NCI-H345 treated with DMSO at 0.1 percent for 48 hours (cell line): ENCODE measurements at regions not wholly inside any gene's neighbourhood (a gene's known extent, or its start where the extent isn't known, plus 50 kb on each side); places are given as distances from the start of the nearest gene placed in this dataset.
"Not testable (repeated sequence)": the region's sequence is repeated elsewhere in the genome, so short reads cannot be mapped to it uniquely, and the experiment has no call there.

Source experiments
- DNase-seq: peaks from one replicate; lab custom pipeline; 2025; ENCODE audit not compliant: unreplicated experiment; lab: John Stamatoyannopoulos, UW

- DNase-seq, result no peak
Measured at GRCh38 chr13:21910546-21910945, 239.7 kb downstream of the FGF9 start.

GRCh38 chr13:21911646-21912298 is 240.9 kb downstream of the FGF9 start:
- DNase-seq, result no peak

- no peak for DNase-seq
Measured at GRCh38 chr13:21913010-21913409, 242.1 kb downstream of the FGF9 start.

DNA sequence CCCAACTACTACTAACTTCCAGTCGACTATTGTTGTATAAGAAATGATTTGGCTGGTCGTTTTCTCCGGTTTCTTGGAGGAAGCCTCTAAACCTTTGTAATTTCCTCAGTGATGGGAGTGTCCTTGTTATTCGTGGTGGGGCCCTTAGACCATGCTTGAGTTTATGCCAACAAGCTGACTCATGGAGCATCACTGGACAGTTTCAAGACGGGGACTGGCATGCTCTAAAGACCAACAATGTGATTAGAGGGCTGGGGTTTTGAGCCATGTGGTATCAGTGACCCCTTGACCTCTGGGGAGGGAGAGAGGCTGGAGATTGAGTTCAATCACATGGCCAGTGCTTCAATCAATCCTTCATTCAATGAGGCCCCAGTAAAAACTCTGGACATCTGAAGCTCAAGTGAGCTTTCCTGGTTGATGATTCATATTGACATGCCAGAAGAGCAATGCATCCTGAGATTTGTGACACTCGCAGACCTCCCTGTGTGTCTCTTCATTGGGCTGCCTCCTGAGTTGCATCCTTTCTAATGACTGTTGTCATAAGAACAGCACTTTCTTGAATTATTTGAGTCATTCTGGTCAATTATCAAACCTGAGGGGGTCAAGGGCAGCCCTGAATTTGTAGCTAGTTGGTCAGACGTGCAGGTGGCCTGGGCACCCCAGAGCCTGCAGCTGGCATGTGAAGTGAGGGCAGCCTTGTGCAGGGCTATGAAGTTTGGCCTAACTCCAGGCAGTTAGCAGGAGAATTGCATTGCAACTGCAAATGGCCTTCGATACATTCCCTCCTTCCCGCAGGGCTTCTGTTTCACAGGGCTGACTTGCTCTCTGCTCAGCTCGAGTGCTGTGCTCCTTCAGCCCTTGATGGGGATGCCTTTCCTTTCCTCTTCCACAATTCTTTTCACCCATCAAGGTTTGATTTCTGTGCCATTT is 246.5 kb downstream of the FGF9 start:
- DNase-seq, result no peak

DNA sequence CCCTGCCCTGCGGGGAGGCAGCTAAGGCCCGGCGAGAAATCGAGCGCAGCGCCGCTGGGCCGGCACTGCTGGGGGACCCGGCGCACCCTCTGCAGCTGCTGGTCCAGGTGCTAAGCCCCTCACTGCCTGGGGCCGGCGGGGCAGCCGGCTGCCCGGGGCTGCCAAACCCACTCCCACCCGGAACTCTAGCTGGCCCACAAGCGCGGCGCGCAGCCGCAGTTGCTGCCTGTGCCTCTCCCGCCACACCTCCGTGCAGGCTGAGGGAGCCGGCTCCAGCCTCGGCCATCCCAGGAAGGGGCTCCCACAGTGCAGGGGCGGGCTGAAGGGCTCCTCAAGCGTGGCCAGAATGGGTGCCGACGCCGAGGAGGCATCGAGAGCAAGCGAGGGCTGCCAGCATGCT is 249.9 kb downstream of the FGF9 start:
- DNase-seq, result not testable (repeated sequence)

- no peak for DNase-seq
Measured at GRCh38 chr13:21924958-21925357, 254.1 kb downstream of the FGF9 start.

- DNase-seq, result no peak
Measured at GRCh38 chr13:21925720-21926119, 254.8 kb downstream of the FGF9 start.

- DNase-seq, result no peak
Measured at GRCh38 chr13:21929400-21929799, 258.5 kb downstream of the FGF9 start.

GRCh38 chr13:21930536-21930935 is 259.7 kb downstream of the FGF9 start:
- DNase-seq, result no peak

- DNase-seq, result no peak
Measured at GRCh38 chr13:21932578-21932977, 261.7 kb downstream of the FGF9 start.

GRCh38 chr13:21932996-21933395 is 262.1 kb downstream of the FGF9 start:
- DNase-seq, result no peak

GRCh38 chr13:21934284-21934683 is 263.4 kb downstream of the FGF9 start:
- DNase-seq, result peak; percentile 92

DNA sequence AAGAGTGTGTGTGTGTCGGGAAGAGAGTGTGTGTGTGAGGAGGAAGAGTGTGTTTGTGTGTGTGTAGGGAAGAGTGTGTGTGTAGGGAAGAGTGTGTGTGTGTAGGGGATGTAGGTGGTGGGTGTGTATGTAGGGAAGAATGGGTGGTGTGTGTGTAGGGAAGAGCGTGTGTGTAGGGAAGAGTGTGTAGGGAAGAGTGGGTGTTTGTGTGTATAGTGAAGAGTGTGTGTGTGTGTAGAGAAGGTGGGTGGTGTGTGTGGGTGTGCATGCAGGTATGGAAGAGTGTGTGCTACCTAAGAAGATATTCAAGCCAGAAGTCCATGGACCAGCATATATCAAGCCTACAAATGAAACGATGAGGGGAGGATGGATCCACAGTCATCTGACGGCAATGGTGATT is 265.8 kb downstream of the FGF9 start:
- no peak for DNase-seq

DNA sequence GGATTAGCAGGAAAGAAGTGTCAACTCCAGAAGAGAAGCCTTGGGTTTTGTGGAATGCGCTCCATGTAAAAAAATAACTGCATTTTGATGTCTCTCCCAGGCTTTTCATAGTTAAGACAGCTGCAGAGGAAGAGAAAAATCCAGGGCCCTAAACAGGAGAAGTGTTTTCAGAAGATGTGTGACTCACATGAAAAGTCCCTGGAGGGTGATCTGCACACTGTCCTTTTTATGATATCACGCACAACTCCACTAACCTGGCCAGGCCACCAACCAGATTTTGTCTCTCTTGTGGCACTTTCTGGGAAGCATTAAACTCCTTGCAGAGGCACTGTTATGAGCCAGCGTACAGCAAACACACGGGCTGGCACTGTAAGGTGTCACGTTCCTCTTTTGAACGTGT is 267.3 kb downstream of the FGF9 start:
- DNase-seq, result no peak

DNA sequence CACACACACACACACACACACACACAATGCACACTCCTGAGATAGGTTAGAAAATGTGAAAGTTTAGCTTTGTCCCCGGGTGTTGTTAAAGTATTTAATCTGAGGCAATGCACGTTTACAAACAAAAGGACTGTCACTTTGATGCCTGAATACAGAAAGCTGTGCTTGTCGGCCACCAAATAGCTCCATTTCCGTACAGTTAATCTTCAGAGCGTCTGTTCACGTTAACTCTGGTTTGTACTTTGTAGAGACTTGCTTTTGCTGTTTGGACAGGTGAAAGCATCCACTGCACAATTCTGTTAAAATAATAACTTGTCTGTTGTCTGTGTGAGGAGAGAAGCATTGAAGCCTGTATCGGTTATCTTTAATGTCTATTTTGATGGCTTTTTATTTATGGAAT is 267.8 kb downstream of the FGF9 start:
- DNase-seq, result no peak

GRCh38 chr13:21942061-21942460 is 271.2 kb downstream of the FGF9 start:
- DNase-seq, result no peak

GRCh38 chr13:21944610-21945009 is 273.7 kb downstream of the FGF9 start:
- DNase-seq, result no peak

GRCh38 chr13:21945195-21945594 is 274.3 kb downstream of the FGF9 start:
- DNase-seq, result no peak

DNA sequence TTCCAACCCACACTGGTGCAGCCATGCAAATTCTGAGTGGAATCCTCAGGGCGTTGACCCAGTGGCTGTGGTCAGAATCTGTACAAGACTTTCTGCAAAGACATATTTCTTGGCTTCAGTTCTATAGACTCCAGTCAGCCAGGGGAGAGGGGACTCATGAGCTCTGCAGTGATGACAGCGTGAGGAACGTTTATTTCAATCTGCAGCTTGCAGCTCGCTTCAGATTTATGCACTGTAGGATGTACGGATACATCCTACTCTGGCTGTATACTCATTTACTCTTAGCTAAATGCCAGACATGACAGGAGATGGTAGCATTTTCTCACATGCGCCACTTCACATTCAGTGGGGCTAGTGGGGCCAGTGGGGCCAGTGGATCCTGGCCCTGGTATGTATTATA is 276.1 kb downstream of the FGF9 start:
- DNase-seq, result no peak

- DNase-seq, result no peak
Measured at GRCh38 chr13:21948769-21949474, 278.0 kb downstream of the FGF9 start.

DNA sequence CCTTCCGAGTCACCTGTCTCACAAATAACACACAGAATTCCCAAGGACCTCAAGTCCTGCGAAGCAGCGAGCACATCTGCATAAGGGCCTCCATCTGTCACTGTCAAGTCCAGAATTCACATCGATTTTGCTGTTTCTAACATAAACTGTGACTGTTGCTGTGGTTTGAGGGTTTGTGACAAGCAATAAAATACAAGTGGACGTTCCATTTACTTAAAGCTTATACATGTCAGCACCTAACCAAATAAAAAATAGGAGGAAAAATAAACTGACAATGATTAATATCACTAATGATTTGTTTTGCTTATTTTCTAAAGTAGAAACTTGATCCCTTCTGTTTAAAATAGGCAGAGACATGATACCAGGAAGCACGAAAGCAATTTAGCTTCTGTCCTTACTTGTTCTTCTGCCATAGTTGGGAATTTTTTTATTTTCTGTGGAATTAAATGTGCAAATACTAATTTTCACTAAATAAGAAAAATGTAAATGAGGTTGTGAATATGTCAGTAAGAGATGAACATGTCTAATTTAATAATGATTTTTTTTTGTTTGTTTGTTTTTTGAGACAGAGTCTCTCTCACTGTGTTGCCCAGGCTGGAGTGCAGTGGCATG is 279.1 kb downstream of the FGF9 start:
- no peak for DNase-seq
